Testis (tissue), 2 donors: ENCODE measurements at regions not wholly inside any gene's neighbourhood (a gene's known extent, or its start where the extent isn't known, plus 50 kb on each side); places are given as distances from the start of the nearest gene placed in this dataset.

Experiments
- DNase-seq: peaks from one replicate; pipeline ENCODE4 v3.0.0-alpha.2; 2019
- H3K27ac ChIP-seq, 2 donors: fragments of 200-600 bp; sonication (generic); one replicate each; pipeline ENCODE4 v1.5.1; 2019
- H3K27me3 ChIP-seq: fragments of 200-600 bp; sonication (generic); one replicate; pipeline ENCODE4 v1.5.1; 2019
- H3K36me3 ChIP-seq: fragments of 200-600 bp; sonication (generic); one replicate; pipeline ENCODE4 v1.5.1; 2017; ENCODE audit warnings: low read depth; ENCODE audit errors: missing control alignments
- H3K4me1 ChIP-seq: fragments of 200-600 bp; sonication (generic); one replicate; pipeline ENCODE4 v1.5.1; 2019
- H3K4me3 ChIP-seq, 2 donors: fragments of 200-600 bp; sonication (generic); one replicate each; pipeline ENCODE4 v1.5.1; 2017 to 2019
- H3K9me3 ChIP-seq: fragments of 200-600 bp; sonication (generic); one replicate; pipeline ENCODE4 v1.5.1; 2017
- CTCF ChIP-seq, 3 experiments: fragments of 450-650 bp in 2 of 3; fragments of 200-600 bp in 1 of 3; sonication (generic) in 1 of 3; IDR thresholded peaks; one replicate each; pipeline ENCODE4 v1.5.1; 2016 to 2019; ENCODE audit warnings: antibody characterized with exemption in 3 of 3, mild to moderate bottlenecking in 2 of 3, moderate library complexity in 1 of 3
- POLR2A ChIP-seq: fragments of 450-650 bp; IDR thresholded peaks from one replicate; pipeline ENCODE4 v1.6.1; 2017; ENCODE audit warnings: antibody characterized with exemption, mild to moderate bottlenecking, moderate library complexity
- WGBS, 2 donors: methylation state at CpG; one replicate each; pipeline ENCODE4 v1.1.5; 2018; 5-methylcytosine and 5-hydroxymethylcytosine counted together
- intact Hi-C: fragments of 100-400 bp; cut with DNase I; formaldehyde crosslinking; loops from one replicate; pipeline ENCODE4 v1.15.1; 2023; ENCODE audit warnings: low total_unique reads

GRCh38 chr9:38144421-38144820, 75.4 kb upstream of the SHB start:
- no peak overlapping the region for H3K4me3 ChIP-seq
- TF ChIP-seq CTCF (IDR thresholded peaks at IDR 0.05) (no peak), POLR2A (no peak)
- no peaks in the 10 kb centered on the region for H3K9me3 ChIP-seq
- WGBS, 2 donors = 60% methylated on average over 4 of the region's 4 CpGs
- H3K4me1 ChIP-seq = no peaks in the 10 kb centered on the region
- DNase-seq = no peak
- no peaks in the 10 kb centered on the region for H3K27me3 ChIP-seq
- intact Hi-C loops = loop anchor here (10.0 kb wide), 2 partner anchors 60 to 140 kb away; no protein-coding TSS in a partner anchor
- H3K36me3 ChIP-seq = no peaks in the 10 kb centered on the region
- no peak overlapping the region for H3K27ac ChIP-seq

GRCh38 chr9:38141746-38142591, 72.9 kb upstream of the SHB start:
- intact Hi-C loops = loop anchor here (10.0 kb wide), 2 partner anchors 57 to 137 kb away; no protein-coding TSS in a partner anchor
- H3K9me3 ChIP-seq = no peaks in the 10 kb centered on the region
- 33 to 43% methylated on average over 4 of the region's 4 CpGs for WGBS, 2 donors
- H3K27me3 ChIP-seq = no peaks in the 10 kb centered on the region
- no peak overlapping the region for H3K27ac ChIP-seq
- no peak for DNase-seq
- no peak overlapping the region for H3K4me3 ChIP-seq
- TF ChIP-seq POLR2A = no peak
- no peak for TF ChIP-seq CTCF (IDR thresholded peaks at IDR 0.05)
- no peaks in the 10 kb centered on the region for H3K36me3 ChIP-seq
- no peaks in the 10 kb centered on the region for H3K4me1 ChIP-seq

GRCh38 chr9:38138276-38138675, 69.2 kb upstream of the SHB start:
- intact Hi-C loops = no loop called here
- WGBS, 2 donors = 38 to 54% methylated on average over 4 of the region's 4 CpGs
- no peak for DNase-seq

GRCh38 chr9:38137342-38137741, 68.3 kb upstream of the SHB start:
- intact Hi-C loops = no loop called here
- Histone ChIP-seq H3K9me3 (no peaks in the 10 kb centered on the region), H3K4me1 (no peaks in the 10 kb centered on the region), H3K4me3 (no peak overlapping the region), H3K27ac (no peak overlapping the region), H3K27me3 (no peaks in the 10 kb centered on the region), H3K36me3 (no peaks in the 10 kb centered on the region)
- no peak for TF ChIP-seq CTCF (IDR thresholded peaks at IDR 0.05)
- no peak for TF ChIP-seq POLR2A
- no peak for DNase-seq
- 68 to 88% methylated on average over 5 of the region's 5 CpGs for WGBS, 2 donors

More at GRCh38 chr9:38138276-38138675, 69.2 kb upstream of the SHB start:
- no peaks in the 10 kb centered on the region for H3K9me3 ChIP-seq
- H3K36me3 ChIP-seq = no peaks in the 10 kb centered on the region
- no peak for TF ChIP-seq CTCF (IDR thresholded peaks at IDR 0.05)
- TF ChIP-seq POLR2A = no peak
- H3K27me3 ChIP-seq = no peaks in the 10 kb centered on the region
- no peak overlapping the region for H3K4me3 ChIP-seq
- no peak overlapping the region for H3K27ac ChIP-seq
- no peaks in the 10 kb centered on the region for H3K4me1 ChIP-seq

- H3K4me1 ChIP-seq = no peaks in the 10 kb centered on the region
- H3K36me3 ChIP-seq = no peaks in the 10 kb centered on the region
- intact Hi-C loops = no loop called here
- 89 to 92% methylated on average over 2 of the region's 2 CpGs for WGBS, 2 donors
- TF ChIP-seq POLR2A (no peak), CTCF (IDR thresholded peaks at IDR 0.05) (no peak)
- H3K4me3 ChIP-seq = no peak overlapping the region
- H3K9me3 ChIP-seq = no peaks in the 10 kb centered on the region
- no peak overlapping the region for H3K27ac ChIP-seq
- no peak for DNase-seq
- no peaks in the 10 kb centered on the region for H3K27me3 ChIP-seq
Measured at GRCh38 chr9:38136386-38136785, 67.4 kb upstream of the SHB start.
